Activated naive CD8-positive, alpha-beta T cell treated with anti-CD3 and anti-CD28 coated beads, Interleukin-2, amount 50 U/mL, for 24 hours (primary cell): ENCODE measurements at regions not wholly inside any gene's neighbourhood (a gene's known extent, or its start where the extent isn't known, plus 50 kb on each side); places are given as distances from the start of the nearest gene placed in this dataset.

Source experiments
- ATAC-seq: fragments of 150-1000 bp; cut with Tn5 transposase; one replicate; pipeline ENCODE4 v1.10.0; 2021
- DNase-seq: peaks from one replicate; pipeline ENCODE4 v3.0.0; 2021
- H3K27ac Mint-ChIP-seq: one replicate; pipeline ENCODE4 v1.8.0; 2021; ENCODE audit warnings: mild to moderate bottlenecking, mixed read lengths
- H3K27me3 Mint-ChIP-seq: one replicate; pipeline ENCODE4 v1.8.0; 2021; ENCODE audit warnings: mixed read lengths
- H3K36me3 Mint-ChIP-seq: one replicate; pipeline ENCODE4 v1.8.0; 2021; ENCODE audit warnings: low read depth, mixed read lengths
- H3K4me1 Mint-ChIP-seq: one replicate; pipeline ENCODE4 v1.8.0; 2021; ENCODE audit warnings: mixed read lengths
- H3K4me3 Mint-ChIP-seq: one replicate; pipeline ENCODE4 v1.8.0; 2021; ENCODE audit warnings: mild to moderate bottlenecking, moderate library complexity, mixed read lengths
- H3K9me3 Mint-ChIP-seq: one replicate; pipeline ENCODE4 v1.8.0; 2021; ENCODE audit warnings: mixed read lengths

GRCh38 chr17:77444984-77445759 lies 304.4 kb downstream of the SEC14L1 start:
- Mint-ChIP-seq H3K4me1 (peaks cover 94% of the 10 kb centered on the region), H3K4me3 (peak overlapping the region; percentile 63), H3K27me3 (no peaks in the 10 kb centered on the region), H3K36me3 (peaks cover 2% of the 10 kb centered on the region), H3K9me3 (no peaks in the 10 kb centered on the region), H3K27ac (peak overlapping the region; percentile 98)
- ATAC-seq: peak; percentile 52
- DNase-seq: peak; percentile 81

GRCh38 chr17:77445760-77446532 lies 305.2 kb downstream of the SEC14L1 start:
- peaks cover 2% of the 10 kb centered on the region for H3K36me3 Mint-ChIP-seq

GRCh38 chr17:77446940-77447634 lies 306.3 kb downstream of the SEC14L1 start:
- Mint-ChIP-seq H3K27ac (peak overlapping the region; percentile 98), H3K9me3 (no peaks in the 10 kb centered on the region), H3K36me3 (peaks cover 2% of the 10 kb centered on the region), H3K4me3 (peak overlapping the region; percentile 63), H3K4me1 (peaks cover 82% of the 10 kb centered on the region), H3K27me3 (no peaks in the 10 kb centered on the region)
- ATAC-seq (no peak), DNase-seq (no peak)

More at GRCh38 chr17:77445760-77446532, 305.2 kb downstream of the SEC14L1 start:
- ATAC-seq (no peak), DNase-seq (no peak)
- Mint-ChIP-seq H3K9me3 (no peaks in the 10 kb centered on the region), H3K27ac (peak overlapping the region; percentile 98), H3K27me3 (no peaks in the 10 kb centered on the region), H3K4me3 (peak overlapping the region; percentile 63), H3K4me1 (peaks cover 92% of the 10 kb centered on the region)

- DNase-seq (no peak), ATAC-seq (no peak)
- H3K4me1 Mint-ChIP-seq: peaks cover 75% of the 10 kb centered on the region
- H3K27me3 Mint-ChIP-seq: no peaks in the 10 kb centered on the region
- peak overlapping the region; percentile 87 for H3K4me3 Mint-ChIP-seq
- peak overlapping the region; percentile 100 for H3K27ac Mint-ChIP-seq
- no peaks in the 10 kb centered on the region for H3K9me3 Mint-ChIP-seq
- peaks cover 10% of the 10 kb centered on the region for H3K36me3 Mint-ChIP-seq
Measured at GRCh38 chr17:77449373-77449907, 308.7 kb downstream of the SEC14L1 start.

GRCh38 chr17:77449908-77450741 lies 309.4 kb downstream of the SEC14L1 start:
- ATAC-seq (peak; percentile 41), DNase-seq (peak; percentile 84)
- Mint-ChIP-seq H3K36me3 (peaks cover 13% of the 10 kb centered on the region), H3K27me3 (no peaks in the 10 kb centered on the region), H3K4me3 (peak overlapping the region; percentile 87), H3K27ac (peak overlapping the region; percentile 100), H3K9me3 (no peaks in the 10 kb centered on the region), H3K4me1 (peaks cover 70% of the 10 kb centered on the region)

- no peaks in the 10 kb centered on the region for H3K27me3 Mint-ChIP-seq
- peak overlapping the region; percentile 87 for H3K4me3 Mint-ChIP-seq
- no peak for ATAC-seq
- DNase-seq: no peak
- peaks cover 69% of the 10 kb centered on the region for H3K4me1 Mint-ChIP-seq
- peaks cover 19% of the 10 kb centered on the region for H3K36me3 Mint-ChIP-seq
- peak overlapping the region; percentile 100 for H3K27ac Mint-ChIP-seq
- no peaks in the 10 kb centered on the region for H3K9me3 Mint-ChIP-seq
Measured at GRCh38 chr17:77450742-77451244, 310.0 kb downstream of the SEC14L1 start.

- no peaks in the 10 kb centered on the region for H3K27me3 Mint-ChIP-seq
- peaks cover 68% of the 10 kb centered on the region for H3K4me1 Mint-ChIP-seq
- H3K36me3 Mint-ChIP-seq: peaks cover 20% of the 10 kb centered on the region
- ATAC-seq (peak; percentile 34), DNase-seq (peak; percentile 84)
- H3K27ac Mint-ChIP-seq: peak overlapping the region; percentile 100
- peak overlapping the region; percentile 87 for H3K4me3 Mint-ChIP-seq
- H3K9me3 Mint-ChIP-seq: no peaks in the 10 kb centered on the region
Measured at GRCh38 chr17:77451245-77451893, 310.6 kb downstream of the SEC14L1 start.

GRCh38 chr17:77451894-77452852 lies 311.4 kb downstream of the SEC14L1 start:
- H3K9me3 Mint-ChIP-seq: no peaks in the 10 kb centered on the region
- H3K27me3 Mint-ChIP-seq: no peaks in the 10 kb centered on the region
- H3K4me3 Mint-ChIP-seq: peak overlapping the region; percentile 87
- H3K27ac Mint-ChIP-seq: peak overlapping the region; percentile 100
- peak; percentile 64 for DNase-seq
- H3K4me1 Mint-ChIP-seq: peaks cover 67% of the 10 kb centered on the region
- ATAC-seq: peak; percentile 3
- peaks cover 19% of the 10 kb centered on the region for H3K36me3 Mint-ChIP-seq

- Mint-ChIP-seq H3K27ac (peak overlapping the region; percentile 100), H3K27me3 (no peaks in the 10 kb centered on the region), H3K36me3 (peaks cover 27% of the 10 kb centered on the region), H3K4me1 (peaks cover 72% of the 10 kb centered on the region), H3K9me3 (no peaks in the 10 kb centered on the region), H3K4me3 (peak overlapping the region; percentile 87)
- peak; percentile 63 for DNase-seq
- peak; percentile 55 for ATAC-seq
Measured at GRCh38 chr17:77453613-77454241, 313.0 kb downstream of the SEC14L1 start.

GRCh38 chr17:77454242-77455095 lies 313.7 kb downstream of the SEC14L1 start:
- Mint-ChIP-seq H3K4me1 (peaks cover 72% of the 10 kb centered on the region), H3K4me3 (peak overlapping the region; percentile 87), H3K27me3 (no peaks in the 10 kb centered on the region), H3K9me3 (no peaks in the 10 kb centered on the region), H3K27ac (peak overlapping the region; percentile 100), H3K36me3 (peaks cover 27% of the 10 kb centered on the region)
- no peak for DNase-seq
- no peak for ATAC-seq

- ATAC-seq (no peak), DNase-seq (peak; percentile 55)
- peak overlapping the region; percentile 87 for H3K4me3 Mint-ChIP-seq
- H3K27ac Mint-ChIP-seq: peak overlapping the region; percentile 100
- peaks cover 71% of the 10 kb centered on the region for H3K4me1 Mint-ChIP-seq
- H3K27me3 Mint-ChIP-seq: no peaks in the 10 kb centered on the region
- H3K9me3 Mint-ChIP-seq: no peaks in the 10 kb centered on the region
- peaks cover 27% of the 10 kb centered on the region for H3K36me3 Mint-ChIP-seq
Measured at GRCh38 chr17:77455111-77455890, 314.5 kb downstream of the SEC14L1 start.
